H9 (cell line): ENCODE measurements at regions not wholly inside any gene's neighbourhood (a gene's known extent, or its start where the extent isn't known, plus 50 kb on each side); places are given as distances from the start of the nearest gene placed in this dataset.

Experiments used
- DNase-seq: peaks from one replicate; pipeline ENCODE4 v3.0.0-alpha.2; 2017
- H2AFZ ChIP-seq: one replicate; pipeline ENCODE4 v1.6.1; 2013; ENCODE audit warnings: mild to moderate bottlenecking, low read length, control low read depth, moderate library complexity
- H2AK5ac ChIP-seq: 2 replicates; pipeline ENCODE4 v1.6.1; 2013; ENCODE audit warnings: low read length, control low read depth, mixed read lengths; ENCODE audit not compliant: insufficient read length
- H2BK120ac ChIP-seq: one replicate; pipeline ENCODE4 v1.6.1; 2013; ENCODE audit warnings: low read depth, mild to moderate bottlenecking, low read length, control low read depth, inconsistent platforms; ENCODE audit not compliant: poor library complexity, severe bottlenecking
- H2BK12ac ChIP-seq: 2 replicates; pipeline ENCODE4 v1.6.1; 2013; ENCODE audit warnings: low read length, control low read depth, mixed read lengths, low read depth; ENCODE audit not compliant: insufficient read length
- H2BK15ac ChIP-seq: 2 replicates; pipeline ENCODE4 v1.6.1; 2013; ENCODE audit warnings: low read depth, low read length, control low read depth
- H2BK20ac ChIP-seq: one replicate; pipeline ENCODE4 v1.6.1; 2013; ENCODE audit warnings: low read depth, mild to moderate bottlenecking, low read length, control low read depth, inconsistent platforms; ENCODE audit not compliant: poor library complexity, severe bottlenecking
- H2BK5ac ChIP-seq: 2 replicates; pipeline ENCODE4 v1.6.1; 2013; ENCODE audit warnings: low read length, control low read depth, mixed read lengths; ENCODE audit not compliant: insufficient read length
- H3K14ac ChIP-seq: 2 replicates; pipeline ENCODE4 v1.6.1; 2013; ENCODE audit warnings: low read length, control low read depth; ENCODE audit not compliant: insufficient read depth
- H3K18ac ChIP-seq: 2 replicates; pipeline ENCODE4 v1.6.1; 2013; ENCODE audit warnings: low read depth, mild to moderate bottlenecking, mixed read lengths, low read length, control low read depth; ENCODE audit not compliant: insufficient read length
- H3K23ac ChIP-seq: 2 replicates; pipeline ENCODE4 v1.6.1; 2013; ENCODE audit warnings: low read length, control low read depth, mixed read lengths, low read depth; ENCODE audit not compliant: insufficient read length
- H3K23me2 ChIP-seq: 2 replicates; pipeline ENCODE4 v1.6.1; 2013; ENCODE audit warnings: low read depth, mild to moderate bottlenecking, mixed read lengths, low read length, control low read depth; ENCODE audit not compliant: insufficient read length, poor library complexity, severe bottlenecking
- H3K27ac ChIP-seq: 2 replicates; pipeline ENCODE4 v1.5.1; 2013; ENCODE audit warnings: low read length, control low read depth, mixed read lengths, low read depth; ENCODE audit not compliant: insufficient read length
- H3K27me3 ChIP-seq: 2 replicates; pipeline ENCODE4 v1.6.1; 2013; ENCODE audit warnings: low read length, control low read depth, inconsistent platforms; ENCODE audit not compliant: insufficient read depth
- H3K4ac ChIP-seq: 2 replicates; pipeline ENCODE4 v1.6.1; 2013; ENCODE audit warnings: low read depth, mild to moderate bottlenecking, control low read depth, inconsistent platforms, low read length, moderate library complexity
- H3K4me1 ChIP-seq: 2 replicates; pipeline ENCODE4 v1.6.1; 2013; ENCODE audit warnings: low read length, control low read depth, inconsistent platforms; ENCODE audit not compliant: insufficient read depth
- H3K4me2 ChIP-seq: 2 replicates; pipeline ENCODE4 v1.6.1; 2013; ENCODE audit warnings: low read length, control low read depth, mixed read lengths; ENCODE audit not compliant: insufficient read length, insufficient read depth
- H3K56ac ChIP-seq: 2 replicates; pipeline ENCODE4 v1.6.1; 2013; ENCODE audit warnings: low read depth, mild to moderate bottlenecking, mixed read lengths, low read length, control low read depth; ENCODE audit not compliant: insufficient read length
- H3K79me1 ChIP-seq: 2 replicates; pipeline ENCODE4 v1.6.1; 2013; ENCODE audit warnings: low read depth, mild to moderate bottlenecking, moderate library complexity, low read length, control low read depth, inconsistent platforms; ENCODE audit not compliant: insufficient read depth, poor library complexity, severe bottlenecking
- H3K79me2 ChIP-seq: 2 replicates; pipeline ENCODE4 v1.6.1; 2013; ENCODE audit warnings: low read length, control low read depth, inconsistent platforms; ENCODE audit not compliant: insufficient read depth
- H3K9ac ChIP-seq: 2 replicates; pipeline ENCODE4 v1.6.1; 2013; ENCODE audit warnings: low read length, control low read depth, mixed read lengths; ENCODE audit not compliant: insufficient read length; ENCODE audit errors: extremely low read depth
- H3K9me3 ChIP-seq: one replicate; pipeline ENCODE4 v1.6.1; 2013; ENCODE audit warnings: low read depth, low read length, inconsistent platforms; ENCODE audit not compliant: control insufficient read depth
- H3T11ph ChIP-seq: one replicate; pipeline ENCODE4 v1.6.1; 2013; ENCODE audit warnings: mild to moderate bottlenecking, low read length, control low read depth, inconsistent platforms
- H4K20me1 ChIP-seq: one replicate; pipeline ENCODE4 v1.6.1; 2013; ENCODE audit not compliant: control insufficient read depth, insufficient read length, insufficient read depth
- H4K5ac ChIP-seq: 2 replicates; pipeline ENCODE4 v1.6.1; 2013; ENCODE audit warnings: low read depth, mild to moderate bottlenecking, mixed read lengths, low read length, control low read depth; ENCODE audit not compliant: insufficient read length
- H4K8ac ChIP-seq: replicated peaks from 2 replicates; pipeline ENCODE4 v1.6.1; 2013; ENCODE audit warnings: low read length, control low read depth, mixed read lengths, low read depth; ENCODE audit not compliant: insufficient read length
- H4K91ac ChIP-seq: 2 replicates; pipeline ENCODE4 v1.6.1; 2013; ENCODE audit warnings: low read depth, mild to moderate bottlenecking, moderate library complexity, mixed read lengths, low read length, control low read depth; ENCODE audit not compliant: insufficient read length
- H3K27ac Mint-ChIP-seq, 3 experiments: 2 replicates in 2 of 3; 3 replicates in 1 of 3; pipeline ENCODE4 v1.8.0; 2020 to 2021; ENCODE audit warnings: mixed read lengths in 3 of 3, mild to moderate bottlenecking in 1 of 3, moderate library complexity in 1 of 3
- H3K27me3 Mint-ChIP-seq: 2 replicates; pipeline ENCODE4 v1.8.0; 2021; ENCODE audit warnings: low read depth, mild to moderate bottlenecking, moderate library complexity, mixed read lengths
- H3K36me3 Mint-ChIP-seq, 3 experiments: 2 replicates in 2 of 3; 3 replicates in 1 of 3; pipeline ENCODE4 v1.8.0; 2020 to 2021; ENCODE audit warnings: low read depth in 3 of 3, mixed read lengths in 3 of 3; ENCODE audit not compliant: insufficient read depth in 1 of 3
- H3K4me1 Mint-ChIP-seq, 2 experiments: 2 replicates each; pipeline ENCODE4 v1.8.0; 2020; ENCODE audit warnings: mixed read lengths in 2 of 2
- H3K4me3 Mint-ChIP-seq, 2 experiments: 2 replicates in 1 of 2; 3 replicates in 1 of 2; pipeline ENCODE4 v1.8.0; 2020 to 2021; ENCODE audit warnings: mild to moderate bottlenecking in 2 of 2, mixed read lengths in 2 of 2, moderate library complexity in 1 of 2
- H3K9me3 Mint-ChIP-seq, 2 experiments: 2 replicates in 1 of 2; 3 replicates in 1 of 2; pipeline ENCODE4 v1.8.0; 2020; ENCODE audit warnings: mild to moderate bottlenecking in 2 of 2, mixed read lengths in 2 of 2, moderate library complexity in 1 of 2
- CTCF ChIP-seq: fragments of 200-600 bp; sonication (generic); conservative IDR thresholded peaks from 3 replicates; pipeline ENCODE4 v1.8.0; 2021; ENCODE audit warnings: antibody characterized with exemption, mild to moderate bottlenecking
- WGBS: extraction: QIAGEN DNeasy Blood & Tissue Kit; methylation state at CpG from one replicate; pipeline ENCODE4 v1.1.7; 2013; ENCODE audit warnings: missing lambda C conversion rate, low lambda C conversion rate, mixed read lengths; ENCODE audit not compliant: insufficient read length; ENCODE audit errors: extremely low coverage; 5-methylcytosine and 5-hydroxymethylcytosine counted together

- TF ChIP-seq CTCF, result no peak
- Histone ChIP-seq H2BK15ac (no peak overlapping the region), H2AK5ac (no peak overlapping the region), H3K14ac (no peak overlapping the region), H4K8ac (no peak overlapping the region), H2BK12ac (no peak overlapping the region), H3K79me1 (no peaks in the 10 kb centered on the region), H2BK120ac (no peak overlapping the region), H2BK5ac (no peak overlapping the region), H2BK20ac (no peak overlapping the region), H4K91ac (no peak overlapping the region), H3K79me2 (no peaks in the 10 kb centered on the region), H4K20me1 (no peaks in the 10 kb centered on the region), H3K23ac (no peak overlapping the region), H3K27ac (no peak overlapping the region), H3K4me1 (no peaks in the 10 kb centered on the region), H3K56ac (no peak overlapping the region), H3K9me3 (no peaks in the 10 kb centered on the region), H3K27me3 (no peaks in the 10 kb centered on the region), H3K9ac (no peak overlapping the region), H3K4me2 (no peak overlapping the region), H4K5ac (no peak overlapping the region), H3K23me2 (no peaks in the 10 kb centered on the region), H3K18ac (no peak overlapping the region), H3T11ph (no peak overlapping the region), H3K4ac (no peak overlapping the region), H2AFZ (no peak overlapping the region)
- DNase-seq, result no peak
- H3K4me1 Mint-ChIP-seq, result no peaks in the 10 kb centered on the region
- no peak overlapping the region for H3K4me3 Mint-ChIP-seq
- H3K27me3 Mint-ChIP-seq, result no peaks in the 10 kb centered on the region; the same call in none of the 2 replicates
- H3K27ac Mint-ChIP-seq, result no peak overlapping the region
- peaks cover 3 to 16% of the 10 kb centered on the region in 2 experiments; a peak in 4 of 5 replicates for H3K9me3 Mint-ChIP-seq
- H3K36me3 Mint-ChIP-seq, result no peaks in the 10 kb centered on the region
- no CpG with 5 or more reads among the region's 2 CpGs for WGBS
Observed at GRCh38 chr14:88130057-88130432, 125.1 kb downstream of the GPR65 start.
